Renal pelvis (tissue), 1 donor: ENCODE measurements at regions not wholly inside any gene's neighbourhood (a gene's known extent, or its start where the extent isn't known, plus 50 kb on each side); places are given as distances from the start of the nearest gene placed in this dataset.

Experiments
- DNase-seq: peaks from one replicate; pipeline ENCODE4 v3.0.0-alpha.2; 2013

- no peak for DNase-seq
These were observed 521.0 kb downstream of the FUT8 start for GRCh38 chr14:65933400-65934069.

- DNase-seq: no peak
These were observed 521.5 kb downstream of the FUT8 start for GRCh38 chr14:65934070-65934435.

- DNase-seq: no peak
These were observed 523.9 kb downstream of the FUT8 start for GRCh38 chr14:65936342-65936975.

- no peak for DNase-seq
These were observed 524.8 kb downstream of the FUT8 start for GRCh38 chr14:65937079-65937959.

- DNase-seq: no peak
These were observed 525.4 kb downstream of the FUT8 start for GRCh38 chr14:65937960-65938316.

GRCh38 chr14:65938738-65939137 is 526.2 kb downstream of the FUT8 start:
- DNase-seq: no peak

GRCh38 chr14:65939184-65939583 is 526.7 kb downstream of the FUT8 start:
- no peak for DNase-seq

GRCh38 chr14:65940056-65940735 is 527.7 kb downstream of the FUT8 start:
- no peak for DNase-seq

- no peak for DNase-seq
These were observed 528.6 kb downstream of the FUT8 start for GRCh38 chr14:65941091-65941490.

GRCh38 chr14:65943150-65943549 is 530.6 kb downstream of the FUT8 start:
- no peak for DNase-seq

GRCh38 chr14:65943916-65944410 is 531.4 kb downstream of the FUT8 start:
- no peak for DNase-seq

- DNase-seq: no peak
These were observed 532.8 kb downstream of the FUT8 start for GRCh38 chr14:65945327-65945726.

- no peak for DNase-seq
These were observed 534.0 kb downstream of the FUT8 start for GRCh38 chr14:65946494-65946893.

- DNase-seq: no peak
These were observed 535.8 kb downstream of the FUT8 start for GRCh38 chr14:65948302-65948701.

GRCh38 chr14:65949711-65950516 is 536.3 kb upstream of the CCDC196 start:
- DNase-seq: peak; percentile 19

- DNase-seq: no peak
These were observed 531.2 kb upstream of the CCDC196 start for GRCh38 chr14:65954942-65955341.

GRCh38 chr14:65957631-65958205 is 528.5 kb upstream of the CCDC196 start:
- no peak for DNase-seq

- DNase-seq: peak; percentile 27
These were observed 527.3 kb upstream of the CCDC196 start for GRCh38 chr14:65958664-65959562.

GRCh38 chr14:65959563-65960024 is 526.6 kb upstream of the CCDC196 start:
- no peak for DNase-seq

- no peak for DNase-seq
These were observed 525.2 kb upstream of the CCDC196 start for GRCh38 chr14:65961004-65961403.
